ENCODE measurements at regions not wholly inside any gene's neighbourhood (a gene's known extent, or its start where the extent isn't known, plus 50 kb on each side); places are given as distances from the start of the nearest gene placed in this dataset.
"Not testable (repeated sequence)": the region's sequence is repeated elsewhere in the genome, so short reads cannot be mapped to it uniquely, and the experiment has no call there.

DNA sequence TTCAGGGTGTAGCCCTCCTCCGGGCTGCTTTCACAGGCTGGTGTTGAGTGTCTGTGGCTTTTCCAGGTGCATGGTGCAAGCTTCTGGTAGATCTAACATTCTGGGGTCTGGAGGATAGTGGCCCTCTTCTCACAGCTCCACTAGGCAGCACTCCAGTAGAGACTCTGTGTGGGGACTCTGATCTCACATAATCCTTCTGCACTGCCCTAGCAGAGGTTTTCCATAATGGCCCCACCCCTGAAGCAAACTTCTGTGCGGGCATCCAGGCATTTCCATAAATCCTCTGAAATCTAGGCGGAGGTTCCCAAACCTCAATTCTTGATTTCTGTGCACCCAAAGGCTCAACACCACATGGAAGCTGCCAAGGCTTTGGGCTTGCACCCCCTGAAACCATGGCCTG, 239.7 kb downstream of the SLITRK1 start:
- ATAC-seq, H2AFZ ChIP-seq: not testable (repeated sequence)
- H3K9me3 Mint-ChIP-seq, result peaks cover 24% of the 10 kb centered on the region

DNA sequence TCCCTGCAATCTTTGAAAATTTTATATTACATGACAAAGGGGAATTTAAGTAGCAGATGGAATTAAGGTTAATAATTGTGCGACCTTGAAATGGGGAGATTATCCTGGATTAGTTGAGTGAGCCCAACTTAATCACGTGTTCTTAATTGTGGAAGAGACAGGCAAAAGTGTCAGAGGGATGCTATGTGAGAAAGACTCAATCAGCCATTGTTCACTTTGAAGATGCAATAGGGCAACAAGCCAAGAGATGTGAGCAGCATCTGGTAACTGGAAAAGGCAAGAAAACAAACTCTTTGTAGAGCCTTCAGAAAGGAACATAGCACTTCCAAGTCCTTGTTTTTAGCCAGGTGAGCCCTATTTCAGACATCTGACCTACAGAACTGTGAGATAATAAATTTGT, 247.7 kb downstream of the SLITRK1 start:
- peaks cover 11% of the 10 kb centered on the region; the same call in 2 of the 3 replicates for H3K4me1 Mint-ChIP-seq
- Histone ChIP-seq H3K27me3 (ENCODE audit: insufficient read depth) (no peaks in the 10 kb centered on the region), H3K9me2 (ENCODE audit: insufficient read depth) (no peaks in the 10 kb centered on the region), H3K4me1 (ENCODE audit: insufficient read depth) (no peaks in the 10 kb centered on the region), H3K79me2 (replicated peaks; ENCODE audit: insufficient read depth) (no peaks in the 10 kb centered on the region), H3F3A (replicated peaks; ENCODE audit: low read depth) (no peaks in the 10 kb centered on the region), H3K27ac (ENCODE audit: low read depth) (no peak overlapping the region), H2AFZ (0 out of 2 replicates have a peak overlapping the region, but pooled peaks have one; percentile 28), H3K4me2 (no peak overlapping the region), H3K36me3 (ENCODE audit: insufficient read depth) (no peaks in the 10 kb centered on the region), H4K20me1 (replicated peaks; ENCODE audit: insufficient read depth) (no peaks in the 10 kb centered on the region), H3K4me3 (no peak overlapping the region)
- H3K27me3 Mint-ChIP-seq (ENCODE audit: insufficient read depth, low read depth, poor library complexity), result no peaks in the 10 kb centered on the region
- peaks cover 3% of the 10 kb centered on the region; the same call in 1 of the 3 replicates for H3K9me3 Mint-ChIP-seq
- DNase-seq (ENCODE audit: low spot score) (no peak), ATAC-seq (no peak)
- H3K36me3 Mint-ChIP-seq (ENCODE audit: low read depth), result peaks cover 3% of the 10 kb centered on the region; the same call in 1 of the 3 replicates
- no peak overlapping the region for H3K4me3 Mint-ChIP-seq
- no peak overlapping the region for H3K27ac Mint-ChIP-seq
- TF ChIP-seq ZNF331 (CRISPR knock-in tag; IDR thresholded peaks at IDR 0.05; ENCODE audit: low read depth), result no peak
- TF ChIP-seq POLR2AphosphoS5 (IDR thresholded peaks at IDR 0.05; ENCODE audit: low read depth), result no peak
- no peak for TF ChIP-seq NANOG (IDR thresholded peaks at IDR 0.05; ENCODE audit: borderline replicate concordance)
- no peak for TF ChIP-seq EZH2phosphoT487 (IDR thresholded peaks at IDR 0.05; ENCODE audit: unreplicated experiment)
- TF ChIP-seq, protein P1, sequence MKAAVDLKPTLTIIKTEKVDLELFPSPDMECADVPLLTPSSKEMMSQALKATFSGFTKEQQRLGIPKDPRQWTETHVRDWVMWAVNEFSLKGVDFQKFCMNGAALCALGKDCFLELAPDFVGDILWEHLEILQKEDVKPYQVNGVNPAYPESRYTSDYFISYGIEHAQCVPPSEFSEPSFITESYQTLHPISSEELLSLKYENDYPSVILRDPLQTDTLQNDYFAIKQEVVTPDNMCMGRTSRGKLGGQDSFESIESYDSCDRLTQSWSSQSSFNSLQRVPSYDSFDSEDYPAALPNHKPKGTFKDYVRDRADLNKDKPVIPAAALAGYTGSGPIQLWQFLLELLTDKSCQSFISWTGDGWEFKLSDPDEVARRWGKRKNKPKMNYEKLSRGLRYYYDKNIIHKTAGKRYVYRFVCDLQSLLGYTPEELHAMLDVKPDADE (IDR thresholded peaks at IDR 0.05), result no peak
- no peak for TF ChIP-seq ZNF114 (CRISPR knock-in tag; IDR thresholded peaks at IDR 0.05)
- no peak for TF ChIP-seq JUNB (IDR thresholded peaks at IDR 0.05; ENCODE audit: unreplicated experiment)
- TF ChIP-seq CREB1 (CRISPR knock-in tag; IDR thresholded peaks at IDR 0.05; ENCODE audit: low read depth), result no peak
- TF ChIP-seq, protein P2, sequence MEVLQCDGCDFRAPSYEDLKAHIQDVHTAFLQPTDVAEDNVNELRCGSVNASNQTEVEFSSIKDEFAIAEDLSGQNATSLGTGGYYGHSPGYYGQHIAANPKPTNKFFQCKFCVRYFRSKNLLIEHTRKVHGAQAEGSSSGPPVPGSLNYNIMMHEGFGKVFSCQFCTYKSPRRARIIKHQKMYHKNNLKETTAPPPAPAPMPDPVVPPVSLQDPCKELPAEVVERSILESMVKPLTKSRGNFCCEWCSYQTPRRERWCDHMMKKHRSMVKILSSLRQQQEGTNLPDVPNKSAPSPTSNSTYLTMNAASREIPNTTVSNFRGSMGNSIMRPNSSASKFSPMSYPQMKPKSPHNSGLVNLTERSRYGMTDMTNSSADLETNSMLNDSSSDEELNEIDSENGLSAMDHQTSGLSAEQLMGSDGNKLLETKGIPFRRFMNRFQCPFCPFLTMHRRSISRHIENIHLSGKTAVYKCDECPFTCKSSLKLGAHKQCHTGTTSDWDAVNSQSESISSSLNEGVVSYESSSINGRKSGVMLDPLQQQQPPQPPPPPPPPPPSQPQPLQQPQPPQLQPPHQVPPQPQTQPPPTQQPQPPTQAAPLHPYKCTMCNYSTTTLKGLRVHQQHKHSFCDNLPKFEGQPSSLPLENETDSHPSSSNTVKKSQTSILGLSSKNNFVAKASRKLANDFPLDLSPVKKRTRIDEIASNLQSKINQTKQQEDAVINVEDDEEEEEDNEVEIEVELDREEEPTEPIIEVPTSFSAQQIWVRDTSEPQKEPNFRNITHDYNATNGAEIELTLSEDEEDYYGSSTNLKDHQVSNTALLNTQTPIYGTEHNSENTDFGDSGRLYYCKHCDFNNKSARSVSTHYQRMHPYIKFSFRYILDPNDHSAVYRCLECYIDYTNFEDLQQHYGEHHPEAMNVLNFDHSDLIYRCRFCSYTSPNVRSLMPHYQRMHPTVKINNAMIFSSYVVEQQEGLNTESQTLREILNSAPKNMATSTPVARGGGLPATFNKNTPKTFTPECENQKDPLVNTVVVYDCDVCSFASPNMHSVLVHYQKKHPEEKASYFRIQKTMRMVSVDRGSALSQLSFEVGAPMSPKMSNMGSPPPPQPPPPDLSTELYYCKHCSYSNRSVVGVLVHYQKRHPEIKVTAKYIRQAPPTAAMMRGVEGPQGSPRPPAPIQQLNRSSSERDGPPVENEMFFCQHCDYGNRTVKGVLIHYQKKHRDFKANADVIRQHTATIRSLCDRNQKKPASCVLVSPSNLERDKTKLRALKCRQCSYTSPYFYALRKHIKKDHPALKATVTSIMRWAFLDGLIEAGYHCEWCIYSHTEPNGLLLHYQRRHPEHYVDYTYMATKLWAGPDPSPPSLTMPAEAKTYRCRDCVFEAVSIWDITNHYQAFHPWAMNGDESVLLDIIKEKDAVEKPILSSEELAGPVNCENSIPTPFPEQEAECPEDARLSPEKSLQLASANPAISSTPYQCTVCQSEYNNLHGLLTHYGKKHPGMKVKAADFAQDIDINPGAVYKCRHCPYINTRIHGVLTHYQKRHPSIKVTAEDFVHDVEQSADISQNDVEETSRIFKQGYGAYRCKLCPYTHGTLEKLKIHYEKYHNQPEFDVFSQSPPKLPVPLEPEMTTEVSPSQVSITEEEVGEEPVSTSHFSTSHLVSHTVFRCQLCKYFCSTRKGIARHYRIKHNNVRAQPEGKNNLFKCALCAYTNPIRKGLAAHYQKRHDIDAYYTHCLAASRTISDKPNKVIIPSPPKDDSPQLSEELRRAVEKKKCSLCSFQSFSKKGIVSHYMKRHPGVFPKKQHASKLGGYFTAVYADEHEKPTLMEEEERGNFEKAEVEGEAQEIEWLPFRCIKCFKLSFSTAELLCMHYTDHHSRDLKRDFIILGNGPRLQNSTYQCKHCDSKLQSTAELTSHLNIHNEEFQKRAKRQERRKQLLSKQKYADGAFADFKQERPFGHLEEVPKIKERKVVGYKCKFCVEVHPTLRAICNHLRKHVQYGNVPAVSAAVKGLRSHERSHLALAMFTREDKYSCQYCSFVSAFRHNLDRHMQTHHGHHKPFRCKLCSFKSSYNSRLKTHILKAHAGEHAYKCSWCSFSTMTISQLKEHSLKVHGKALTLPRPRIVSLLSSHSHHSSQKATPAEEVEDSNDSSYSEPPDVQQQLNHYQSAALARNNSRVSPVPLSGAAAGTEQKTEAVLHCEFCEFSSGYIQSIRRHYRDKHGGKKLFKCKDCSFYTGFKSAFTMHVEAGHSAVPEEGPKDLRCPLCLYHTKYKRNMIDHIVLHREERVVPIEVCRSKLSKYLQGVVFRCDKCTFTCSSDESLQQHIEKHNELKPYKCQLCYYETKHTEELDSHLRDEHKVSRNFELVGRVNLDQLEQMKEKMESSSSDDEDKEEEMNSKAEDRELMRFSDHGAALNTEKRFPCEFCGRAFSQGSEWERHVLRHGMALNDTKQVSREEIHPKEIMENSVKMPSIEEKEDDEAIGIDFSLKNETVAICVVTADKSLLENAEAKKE (CRISPR knock-in tag; IDR thresholded peaks at IDR 0.05), result no peak
- TF ChIP-seq EZH2 (IDR thresholded peaks at IDR 0.05; ENCODE audit: low read depth, unreplicated experiment), result no peak
- no peak for TF ChIP-seq STAT1 (IDR thresholded peaks at IDR 0.05; ENCODE audit: unreplicated experiment)
- TF ChIP-seq, protein P3, sequence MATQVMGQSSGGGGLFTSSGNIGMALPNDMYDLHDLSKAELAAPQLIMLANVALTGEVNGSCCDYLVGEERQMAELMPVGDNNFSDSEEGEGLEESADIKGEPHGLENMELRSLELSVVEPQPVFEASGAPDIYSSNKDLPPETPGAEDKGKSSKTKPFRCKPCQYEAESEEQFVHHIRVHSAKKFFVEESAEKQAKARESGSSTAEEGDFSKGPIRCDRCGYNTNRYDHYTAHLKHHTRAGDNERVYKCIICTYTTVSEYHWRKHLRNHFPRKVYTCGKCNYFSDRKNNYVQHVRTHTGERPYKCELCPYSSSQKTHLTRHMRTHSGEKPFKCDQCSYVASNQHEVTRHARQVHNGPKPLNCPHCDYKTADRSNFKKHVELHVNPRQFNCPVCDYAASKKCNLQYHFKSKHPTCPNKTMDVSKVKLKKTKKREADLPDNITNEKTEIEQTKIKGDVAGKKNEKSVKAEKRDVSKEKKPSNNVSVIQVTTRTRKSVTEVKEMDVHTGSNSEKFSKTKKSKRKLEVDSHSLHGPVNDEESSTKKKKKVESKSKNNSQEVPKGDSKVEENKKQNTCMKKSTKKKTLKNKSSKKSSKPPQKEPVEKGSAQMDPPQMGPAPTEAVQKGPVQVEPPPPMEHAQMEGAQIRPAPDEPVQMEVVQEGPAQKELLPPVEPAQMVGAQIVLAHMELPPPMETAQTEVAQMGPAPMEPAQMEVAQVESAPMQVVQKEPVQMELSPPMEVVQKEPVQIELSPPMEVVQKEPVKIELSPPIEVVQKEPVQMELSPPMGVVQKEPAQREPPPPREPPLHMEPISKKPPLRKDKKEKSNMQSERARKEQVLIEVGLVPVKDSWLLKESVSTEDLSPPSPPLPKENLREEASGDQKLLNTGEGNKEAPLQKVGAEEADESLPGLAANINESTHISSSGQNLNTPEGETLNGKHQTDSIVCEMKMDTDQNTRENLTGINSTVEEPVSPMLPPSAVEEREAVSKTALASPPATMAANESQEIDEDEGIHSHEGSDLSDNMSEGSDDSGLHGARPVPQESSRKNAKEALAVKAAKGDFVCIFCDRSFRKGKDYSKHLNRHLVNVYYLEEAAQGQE (IDR thresholded peaks at IDR 0.05; ENCODE audit: unreplicated experiment), result no peak

More for the DNA sequence above, 239.7 kb downstream of the SLITRK1 start:
- H3K4me3 Mint-ChIP-seq; H3K27me3 ChIP-seq (ENCODE audit: insufficient read depth); H3K4me3 ChIP-seq; H4K20me1 ChIP-seq (replicated peaks; ENCODE audit: insufficient read depth); H3F3A ChIP-seq (replicated peaks; ENCODE audit: low read depth); H3K27me3 Mint-ChIP-seq (ENCODE audit: insufficient read depth, low read depth, poor library complexity); H3K9me2 ChIP-seq (ENCODE audit: insufficient read depth); H3K27ac Mint-ChIP-seq; H3K27ac ChIP-seq (ENCODE audit: low read depth); H3K4me1 ChIP-seq (ENCODE audit: insufficient read depth); H3K79me2 ChIP-seq (replicated peaks; ENCODE audit: insufficient read depth); DNase-seq (ENCODE audit: low spot score); H3K4me2 ChIP-seq; H3K4me1 Mint-ChIP-seq; H3K36me3 ChIP-seq (ENCODE audit: insufficient read depth): not testable (repeated sequence)
- H3K36me3 Mint-ChIP-seq (ENCODE audit: low read depth), result peaks cover 19% of the 10 kb centered on the region; the same call in 2 of the 3 replicates
